PC-9 (cell line): ENCODE measurements at regions not wholly inside any gene's neighbourhood (a gene's known extent, or its start where the extent isn't known, plus 50 kb on each side); places are given as distances from the start of the nearest gene placed in this dataset.

Experiments used
- EZH2 ChIP-seq: fragments of 200-600 bp; sonication (generic); IDR thresholded peaks from 2 replicates; pipeline ENCODE4 v1.8.0; 2017; ENCODE audit warnings: antibody characterized with exemption, low read depth
- TF ChIP-seq, protein P1 (sequence below): fragments of 200-600 bp; sonication (generic); conservative IDR thresholded peaks from 2 replicates; pipeline ENCODE4 v1.6.1; 2017; ENCODE audit warnings: mixed run types, antibody characterized with exemption, mild to moderate bottlenecking, moderate library complexity

DNA sequence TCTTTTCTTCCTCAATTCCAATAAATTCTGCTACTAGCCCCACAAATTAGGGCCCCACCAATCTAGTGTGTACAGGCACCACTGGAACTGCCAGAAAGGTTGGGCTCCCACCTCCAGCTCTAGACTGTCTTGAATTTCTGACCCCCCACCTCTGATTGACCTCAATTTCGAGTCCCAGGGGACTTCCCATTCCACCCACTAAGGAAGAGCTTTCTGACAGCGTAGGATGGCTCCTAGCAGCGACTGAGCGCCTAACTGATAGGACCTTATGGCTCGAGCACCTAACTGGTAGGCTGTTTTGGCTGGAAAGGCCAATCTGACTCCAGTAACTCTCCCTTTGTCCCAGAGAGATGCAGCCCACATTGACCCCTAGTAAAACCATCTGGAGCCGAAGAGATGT, 171.6 kb upstream of the ZNF184 start:
- TF ChIP-seq, protein P1, sequence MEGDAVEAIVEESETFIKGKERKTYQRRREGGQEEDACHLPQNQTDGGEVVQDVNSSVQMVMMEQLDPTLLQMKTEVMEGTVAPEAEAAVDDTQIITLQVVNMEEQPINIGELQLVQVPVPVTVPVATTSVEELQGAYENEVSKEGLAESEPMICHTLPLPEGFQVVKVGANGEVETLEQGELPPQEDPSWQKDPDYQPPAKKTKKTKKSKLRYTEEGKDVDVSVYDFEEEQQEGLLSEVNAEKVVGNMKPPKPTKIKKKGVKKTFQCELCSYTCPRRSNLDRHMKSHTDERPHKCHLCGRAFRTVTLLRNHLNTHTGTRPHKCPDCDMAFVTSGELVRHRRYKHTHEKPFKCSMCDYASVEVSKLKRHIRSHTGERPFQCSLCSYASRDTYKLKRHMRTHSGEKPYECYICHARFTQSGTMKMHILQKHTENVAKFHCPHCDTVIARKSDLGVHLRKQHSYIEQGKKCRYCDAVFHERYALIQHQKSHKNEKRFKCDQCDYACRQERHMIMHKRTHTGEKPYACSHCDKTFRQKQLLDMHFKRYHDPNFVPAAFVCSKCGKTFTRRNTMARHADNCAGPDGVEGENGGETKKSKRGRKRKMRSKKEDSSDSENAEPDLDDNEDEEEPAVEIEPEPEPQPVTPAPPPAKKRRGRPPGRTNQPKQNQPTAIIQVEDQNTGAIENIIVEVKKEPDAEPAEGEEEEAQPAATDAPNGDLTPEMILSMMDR = no peak
- TF ChIP-seq EZH2 = no peak
